ENCODE measurements at regions not wholly inside any gene's neighbourhood (a gene's known extent, or its start where the extent isn't known, plus 50 kb on each side); places are given as distances from the start of the nearest gene placed in this dataset.

DNA sequence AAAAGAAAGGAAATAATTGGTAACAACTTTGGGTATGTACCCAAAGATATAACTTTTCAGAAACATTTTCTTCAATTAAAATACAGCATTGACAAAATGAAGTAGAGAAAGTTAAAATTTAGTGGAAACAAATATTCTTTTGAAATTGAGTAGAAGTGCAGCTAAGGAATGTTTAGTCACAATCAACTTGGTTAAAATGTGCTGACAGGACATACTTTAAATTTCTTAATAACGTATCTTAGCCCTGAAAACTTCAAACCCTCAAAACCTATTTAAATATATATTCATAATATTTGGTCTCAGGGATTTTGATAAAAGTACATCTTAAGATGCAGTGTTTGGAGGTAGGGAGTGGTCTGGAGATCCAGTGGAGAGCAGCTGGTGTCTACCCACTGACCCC, 240.8 kb downstream of the DKK2 start:
- TF ChIP-seq EZH2 (IDR thresholded peaks at IDR 0.05; ENCODE audit: low read depth, unreplicated experiment) (no peak), CTCF (conservative IDR thresholded peaks at IDR 0.05; ENCODE audit: low read depth in 2 of 2) (no peak), ZNF331 (CRISPR knock-in tag; IDR thresholded peaks at IDR 0.05; ENCODE audit: low read depth) (no peak), STAT1 (IDR thresholded peaks at IDR 0.05; ENCODE audit: unreplicated experiment) (no peak), EZH2phosphoT487 (IDR thresholded peaks at IDR 0.05; ENCODE audit: unreplicated experiment) (no peak), POLR2AphosphoS5 (IDR thresholded peaks at IDR 0.05; ENCODE audit: low read depth) (no peak), CREB1 (CRISPR knock-in tag; IDR thresholded peaks at IDR 0.05; ENCODE audit: low read depth) (no peak), JUNB (IDR thresholded peaks at IDR 0.05; ENCODE audit: unreplicated experiment) (no peak), NANOG (IDR thresholded peaks at IDR 0.05; ENCODE audit: borderline replicate concordance) (no peak), ZNF114 (CRISPR knock-in tag; IDR thresholded peaks at IDR 0.05) (no peak)
- TF ChIP-seq, protein P1, sequence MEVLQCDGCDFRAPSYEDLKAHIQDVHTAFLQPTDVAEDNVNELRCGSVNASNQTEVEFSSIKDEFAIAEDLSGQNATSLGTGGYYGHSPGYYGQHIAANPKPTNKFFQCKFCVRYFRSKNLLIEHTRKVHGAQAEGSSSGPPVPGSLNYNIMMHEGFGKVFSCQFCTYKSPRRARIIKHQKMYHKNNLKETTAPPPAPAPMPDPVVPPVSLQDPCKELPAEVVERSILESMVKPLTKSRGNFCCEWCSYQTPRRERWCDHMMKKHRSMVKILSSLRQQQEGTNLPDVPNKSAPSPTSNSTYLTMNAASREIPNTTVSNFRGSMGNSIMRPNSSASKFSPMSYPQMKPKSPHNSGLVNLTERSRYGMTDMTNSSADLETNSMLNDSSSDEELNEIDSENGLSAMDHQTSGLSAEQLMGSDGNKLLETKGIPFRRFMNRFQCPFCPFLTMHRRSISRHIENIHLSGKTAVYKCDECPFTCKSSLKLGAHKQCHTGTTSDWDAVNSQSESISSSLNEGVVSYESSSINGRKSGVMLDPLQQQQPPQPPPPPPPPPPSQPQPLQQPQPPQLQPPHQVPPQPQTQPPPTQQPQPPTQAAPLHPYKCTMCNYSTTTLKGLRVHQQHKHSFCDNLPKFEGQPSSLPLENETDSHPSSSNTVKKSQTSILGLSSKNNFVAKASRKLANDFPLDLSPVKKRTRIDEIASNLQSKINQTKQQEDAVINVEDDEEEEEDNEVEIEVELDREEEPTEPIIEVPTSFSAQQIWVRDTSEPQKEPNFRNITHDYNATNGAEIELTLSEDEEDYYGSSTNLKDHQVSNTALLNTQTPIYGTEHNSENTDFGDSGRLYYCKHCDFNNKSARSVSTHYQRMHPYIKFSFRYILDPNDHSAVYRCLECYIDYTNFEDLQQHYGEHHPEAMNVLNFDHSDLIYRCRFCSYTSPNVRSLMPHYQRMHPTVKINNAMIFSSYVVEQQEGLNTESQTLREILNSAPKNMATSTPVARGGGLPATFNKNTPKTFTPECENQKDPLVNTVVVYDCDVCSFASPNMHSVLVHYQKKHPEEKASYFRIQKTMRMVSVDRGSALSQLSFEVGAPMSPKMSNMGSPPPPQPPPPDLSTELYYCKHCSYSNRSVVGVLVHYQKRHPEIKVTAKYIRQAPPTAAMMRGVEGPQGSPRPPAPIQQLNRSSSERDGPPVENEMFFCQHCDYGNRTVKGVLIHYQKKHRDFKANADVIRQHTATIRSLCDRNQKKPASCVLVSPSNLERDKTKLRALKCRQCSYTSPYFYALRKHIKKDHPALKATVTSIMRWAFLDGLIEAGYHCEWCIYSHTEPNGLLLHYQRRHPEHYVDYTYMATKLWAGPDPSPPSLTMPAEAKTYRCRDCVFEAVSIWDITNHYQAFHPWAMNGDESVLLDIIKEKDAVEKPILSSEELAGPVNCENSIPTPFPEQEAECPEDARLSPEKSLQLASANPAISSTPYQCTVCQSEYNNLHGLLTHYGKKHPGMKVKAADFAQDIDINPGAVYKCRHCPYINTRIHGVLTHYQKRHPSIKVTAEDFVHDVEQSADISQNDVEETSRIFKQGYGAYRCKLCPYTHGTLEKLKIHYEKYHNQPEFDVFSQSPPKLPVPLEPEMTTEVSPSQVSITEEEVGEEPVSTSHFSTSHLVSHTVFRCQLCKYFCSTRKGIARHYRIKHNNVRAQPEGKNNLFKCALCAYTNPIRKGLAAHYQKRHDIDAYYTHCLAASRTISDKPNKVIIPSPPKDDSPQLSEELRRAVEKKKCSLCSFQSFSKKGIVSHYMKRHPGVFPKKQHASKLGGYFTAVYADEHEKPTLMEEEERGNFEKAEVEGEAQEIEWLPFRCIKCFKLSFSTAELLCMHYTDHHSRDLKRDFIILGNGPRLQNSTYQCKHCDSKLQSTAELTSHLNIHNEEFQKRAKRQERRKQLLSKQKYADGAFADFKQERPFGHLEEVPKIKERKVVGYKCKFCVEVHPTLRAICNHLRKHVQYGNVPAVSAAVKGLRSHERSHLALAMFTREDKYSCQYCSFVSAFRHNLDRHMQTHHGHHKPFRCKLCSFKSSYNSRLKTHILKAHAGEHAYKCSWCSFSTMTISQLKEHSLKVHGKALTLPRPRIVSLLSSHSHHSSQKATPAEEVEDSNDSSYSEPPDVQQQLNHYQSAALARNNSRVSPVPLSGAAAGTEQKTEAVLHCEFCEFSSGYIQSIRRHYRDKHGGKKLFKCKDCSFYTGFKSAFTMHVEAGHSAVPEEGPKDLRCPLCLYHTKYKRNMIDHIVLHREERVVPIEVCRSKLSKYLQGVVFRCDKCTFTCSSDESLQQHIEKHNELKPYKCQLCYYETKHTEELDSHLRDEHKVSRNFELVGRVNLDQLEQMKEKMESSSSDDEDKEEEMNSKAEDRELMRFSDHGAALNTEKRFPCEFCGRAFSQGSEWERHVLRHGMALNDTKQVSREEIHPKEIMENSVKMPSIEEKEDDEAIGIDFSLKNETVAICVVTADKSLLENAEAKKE (CRISPR knock-in tag; IDR thresholded peaks at IDR 0.05) = no peak
- TF ChIP-seq, protein P2, sequence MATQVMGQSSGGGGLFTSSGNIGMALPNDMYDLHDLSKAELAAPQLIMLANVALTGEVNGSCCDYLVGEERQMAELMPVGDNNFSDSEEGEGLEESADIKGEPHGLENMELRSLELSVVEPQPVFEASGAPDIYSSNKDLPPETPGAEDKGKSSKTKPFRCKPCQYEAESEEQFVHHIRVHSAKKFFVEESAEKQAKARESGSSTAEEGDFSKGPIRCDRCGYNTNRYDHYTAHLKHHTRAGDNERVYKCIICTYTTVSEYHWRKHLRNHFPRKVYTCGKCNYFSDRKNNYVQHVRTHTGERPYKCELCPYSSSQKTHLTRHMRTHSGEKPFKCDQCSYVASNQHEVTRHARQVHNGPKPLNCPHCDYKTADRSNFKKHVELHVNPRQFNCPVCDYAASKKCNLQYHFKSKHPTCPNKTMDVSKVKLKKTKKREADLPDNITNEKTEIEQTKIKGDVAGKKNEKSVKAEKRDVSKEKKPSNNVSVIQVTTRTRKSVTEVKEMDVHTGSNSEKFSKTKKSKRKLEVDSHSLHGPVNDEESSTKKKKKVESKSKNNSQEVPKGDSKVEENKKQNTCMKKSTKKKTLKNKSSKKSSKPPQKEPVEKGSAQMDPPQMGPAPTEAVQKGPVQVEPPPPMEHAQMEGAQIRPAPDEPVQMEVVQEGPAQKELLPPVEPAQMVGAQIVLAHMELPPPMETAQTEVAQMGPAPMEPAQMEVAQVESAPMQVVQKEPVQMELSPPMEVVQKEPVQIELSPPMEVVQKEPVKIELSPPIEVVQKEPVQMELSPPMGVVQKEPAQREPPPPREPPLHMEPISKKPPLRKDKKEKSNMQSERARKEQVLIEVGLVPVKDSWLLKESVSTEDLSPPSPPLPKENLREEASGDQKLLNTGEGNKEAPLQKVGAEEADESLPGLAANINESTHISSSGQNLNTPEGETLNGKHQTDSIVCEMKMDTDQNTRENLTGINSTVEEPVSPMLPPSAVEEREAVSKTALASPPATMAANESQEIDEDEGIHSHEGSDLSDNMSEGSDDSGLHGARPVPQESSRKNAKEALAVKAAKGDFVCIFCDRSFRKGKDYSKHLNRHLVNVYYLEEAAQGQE (IDR thresholded peaks at IDR 0.05; ENCODE audit: unreplicated experiment) = no peak
- TF ChIP-seq, protein P3, sequence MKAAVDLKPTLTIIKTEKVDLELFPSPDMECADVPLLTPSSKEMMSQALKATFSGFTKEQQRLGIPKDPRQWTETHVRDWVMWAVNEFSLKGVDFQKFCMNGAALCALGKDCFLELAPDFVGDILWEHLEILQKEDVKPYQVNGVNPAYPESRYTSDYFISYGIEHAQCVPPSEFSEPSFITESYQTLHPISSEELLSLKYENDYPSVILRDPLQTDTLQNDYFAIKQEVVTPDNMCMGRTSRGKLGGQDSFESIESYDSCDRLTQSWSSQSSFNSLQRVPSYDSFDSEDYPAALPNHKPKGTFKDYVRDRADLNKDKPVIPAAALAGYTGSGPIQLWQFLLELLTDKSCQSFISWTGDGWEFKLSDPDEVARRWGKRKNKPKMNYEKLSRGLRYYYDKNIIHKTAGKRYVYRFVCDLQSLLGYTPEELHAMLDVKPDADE (IDR thresholded peaks at IDR 0.05) = no peak

All from GM23338 (cell line).